ENCODE measurements at regions not wholly inside any gene's neighbourhood (a gene's known extent, or its start where the extent isn't known, plus 50 kb on each side); places are given as distances from the start of the nearest gene placed in this dataset.
"Not testable (repeated sequence)": the region's sequence is repeated elsewhere in the genome, so short reads cannot be mapped to it uniquely, and the experiment has no call there.

GRCh38 chr14:62428429-62429203 lies 616.6 kb downstream of the KCNH5 start:
- peak; percentile 77 for DNase-seq

- DNase-seq = no peak
These were observed 615.6 kb downstream of the KCNH5 start for GRCh38 chr14:62429683-62430082.

GRCh38 chr14:62431496-62431895 lies 613.8 kb downstream of the KCNH5 start:
- no peak for DNase-seq

GRCh38 chr14:62432955-62433354 lies 612.3 kb downstream of the KCNH5 start:
- DNase-seq = no peak

- DNase-seq = no peak
These were observed 609.0 kb downstream of the KCNH5 start for GRCh38 chr14:62436261-62436660.

GRCh38 chr14:62439210-62439609 lies 606.0 kb downstream of the KCNH5 start:
- DNase-seq = no peak

GRCh38 chr14:62443796-62444195 lies 601.5 kb downstream of the KCNH5 start:
- peak; percentile 81 for DNase-seq

- DNase-seq = no peak
These were observed 599.7 kb downstream of the KCNH5 start for GRCh38 chr14:62445570-62445969.

GRCh38 chr14:62451221-62451620 lies 594.0 kb downstream of the KCNH5 start:
- DNase-seq = no peak

GRCh38 chr14:62453226-62453625 lies 592.0 kb downstream of the KCNH5 start:
- DNase-seq = no peak

GRCh38 chr14:62455446-62455845 lies 589.8 kb downstream of the KCNH5 start:
- DNase-seq = peak; percentile 0

- no peak for DNase-seq
These were observed 582.3 kb downstream of the KCNH5 start for GRCh38 chr14:62462988-62463387.

- no peak for DNase-seq
These were observed 576.3 kb downstream of the KCNH5 start for GRCh38 chr14:62468946-62469345.

- no peak for DNase-seq
These were observed 574.3 kb downstream of the KCNH5 start for GRCh38 chr14:62470935-62471334.

- DNase-seq = no peak
These were observed 554.1 kb downstream of the KCNH5 start for GRCh38 chr14:62491146-62491545.

GRCh38 chr14:62497708-62498107 lies 547.5 kb downstream of the KCNH5 start:
- DNase-seq = no peak

- DNase-seq = no peak
These were observed 544.1 kb downstream of the KCNH5 start for GRCh38 chr14:62501021-62501750.

GRCh38 chr14:62505045-62505444 lies 540.2 kb downstream of the KCNH5 start:
- no peak for DNase-seq

GRCh38 chr14:62521309-62521708 lies 523.9 kb downstream of the KCNH5 start:
- not testable (repeated sequence) for DNase-seq

- no peak for DNase-seq
These were observed 517.0 kb downstream of the KCNH5 start for GRCh38 chr14:62528296-62528695.

GRCh38 chr14:62532181-62532580 lies 513.1 kb downstream of the KCNH5 start:
- DNase-seq = no peak

GRCh38 chr14:62546862-62547474 lies 498.3 kb downstream of the KCNH5 start:
- DNase-seq = no peak

GRCh38 chr14:62557416-62557815 lies 487.8 kb downstream of the KCNH5 start:
- no peak for DNase-seq

- no peak for DNase-seq
These were observed 486.8 kb downstream of the KCNH5 start for GRCh38 chr14:62558451-62558850.

All from fibroblast of skin of abdomen (primary cell).